Vagina (tissue), 2 donors: ENCODE measurements at regions not wholly inside any gene's neighbourhood (a gene's known extent, or its start where the extent isn't known, plus 50 kb on each side); places are given as distances from the start of the nearest gene placed in this dataset.

Experiments
- CTCF ChIP-seq, 3 experiments: fragments of 450-650 bp in 2 of 3; fragments of 200-600 bp in 1 of 3; sonication (generic) in 1 of 3; IDR thresholded peaks; one replicate each; pipeline ENCODE4 v1.5.1; 2017 to 2019; ENCODE audit warnings: antibody characterized with exemption in 3 of 3, mild to moderate bottlenecking in 2 of 3, moderate library complexity in 2 of 3
- POLR2A ChIP-seq, 2 donors: fragments of 450-650 bp; IDR thresholded peaks; one replicate each; pipeline ENCODE4 v1.6.1; 2017; ENCODE audit warnings: antibody characterized with exemption in 2 of 2, mild to moderate bottlenecking in 2 of 2, moderate library complexity in 2 of 2
- POLR2AphosphoS5 ChIP-seq, 2 donors: sonication (generic); formaldehyde crosslinking; IDR thresholded peaks; one replicate each; pipeline ENCODE4 v1.9.0; 2017; ENCODE audit warnings: antibody characterized with exemption in 2 of 2, mild to moderate bottlenecking in 2 of 2, low read depth in 1 of 2; ENCODE audit not compliant: insufficient read depth in 1 of 2

GRCh38 chr2:193240752-193241151 lies 1046.0 kb upstream of the TMEFF2 start:
- TF ChIP-seq POLR2AphosphoS5 (IDR thresholded peaks at IDR 0.05; ENCODE audit: insufficient read depth in 1 of 2, low read depth in 1 of 2) (no peak), CTCF (IDR thresholded peaks at IDR 0.05) (no peak), POLR2A (IDR thresholded peaks at IDR 0.05) (no peak)
